ENCODE measurements at regions not wholly inside any gene's neighbourhood (a gene's known extent, or its start where the extent isn't known, plus 50 kb on each side); places are given as distances from the start of the nearest gene placed in this dataset.
A peak's percentile ranks its signal among the peaks of the same experiment; 100 is the strongest.
"Not testable (repeated sequence)": the region's sequence is repeated elsewhere in the genome, so short reads cannot be mapped to it uniquely, and the experiment has no call there.

- TF ChIP-seq CTCF (IDR thresholded peaks at IDR 0.05; ENCODE audit: borderline replicate concordance) = no peak
- Histone ChIP-seq H3K36me3 (no peaks in the 10 kb centered on the region), H3K9me3 (replicated peaks) (no peaks in the 10 kb centered on the region), H3K27ac (replicated peaks) (peak overlapping the region; percentile 55), H3K27me3 (ENCODE audit: low read depth) (no peaks in the 10 kb centered on the region), H3K4me3 (peak overlapping the region; percentile 19), H3K4me1 (peaks cover 16% of the 10 kb centered on the region)
- intact Hi-C loops (cut with micrococcal nuclease) = no loop called here
- DNase-seq = peak; percentile 67
Observed at GRCh38 chr10:118832241-118832651, 77.5 kb upstream of the CACUL1 start.

- H3K27ac ChIP-seq (replicated peaks); H3K27me3 ChIP-seq (ENCODE audit: low read depth); H3K36me3 ChIP-seq; H3K4me3 ChIP-seq; H3K9me3 ChIP-seq (replicated peaks); intact Hi-C loops (cut with micrococcal nuclease); DNase-seq: not testable (repeated sequence)
- H3K4me1 ChIP-seq = peaks cover 16% of the 10 kb centered on the region
Observed at GRCh38 chr10:118834370-118834769, 79.6 kb upstream of the CACUL1 start.

- intact Hi-C loops (cut with micrococcal nuclease) = no loop called here
- Histone ChIP-seq H3K36me3 (no peaks in the 10 kb centered on the region), H3K4me1 (peaks cover 16% of the 10 kb centered on the region), H3K27me3 (ENCODE audit: low read depth) (no peaks in the 10 kb centered on the region), H3K4me3 (no peak overlapping the region), H3K27ac (replicated peaks) (no peak overlapping the region), H3K9me3 (replicated peaks) (no peaks in the 10 kb centered on the region)
- no peak for TF ChIP-seq CTCF (IDR thresholded peaks at IDR 0.05; ENCODE audit: borderline replicate concordance)
- DNase-seq = no peak
Observed at GRCh38 chr10:118835682-118836326, 81.0 kb upstream of the CACUL1 start.

GRCh38 chr10:118838364-118838763 is 83.6 kb upstream of the CACUL1 start:
- no peak for TF ChIP-seq CTCF (IDR thresholded peaks at IDR 0.05; ENCODE audit: borderline replicate concordance)
- Histone ChIP-seq H3K4me1 (peaks cover 9% of the 10 kb centered on the region), H3K27ac (replicated peaks) (no peak overlapping the region), H3K36me3 (no peaks in the 10 kb centered on the region), H3K4me3 (no peak overlapping the region), H3K27me3 (ENCODE audit: low read depth) (no peaks in the 10 kb centered on the region), H3K9me3 (replicated peaks) (no peaks in the 10 kb centered on the region)
- no peak for DNase-seq
- intact Hi-C loops (cut with micrococcal nuclease) = no loop called here

- Histone ChIP-seq H3K9me3 (replicated peaks) (no peaks in the 10 kb centered on the region), H3K4me3 (no peak overlapping the region), H3K36me3 (no peaks in the 10 kb centered on the region), H3K27me3 (ENCODE audit: low read depth) (no peaks in the 10 kb centered on the region), H3K27ac (replicated peaks) (no peak overlapping the region), H3K4me1 (peaks cover 17% of the 10 kb centered on the region)
- TF ChIP-seq CTCF (IDR thresholded peaks at IDR 0.05; ENCODE audit: borderline replicate concordance) = no peak
- no peak for DNase-seq
- intact Hi-C loops (cut with micrococcal nuclease) = no loop called here
Observed at GRCh38 chr10:118839348-118839747, 84.6 kb upstream of the CACUL1 start.

- no peak for TF ChIP-seq CTCF (IDR thresholded peaks at IDR 0.05; ENCODE audit: borderline replicate concordance)
- Histone ChIP-seq H3K9me3 (replicated peaks) (no peaks in the 10 kb centered on the region), H3K4me3 (no peak overlapping the region), H3K27ac (replicated peaks) (no peak overlapping the region), H3K36me3 (no peaks in the 10 kb centered on the region), H3K27me3 (ENCODE audit: low read depth) (no peaks in the 10 kb centered on the region), H3K4me1 (peaks cover 26% of the 10 kb centered on the region)
- intact Hi-C loops (cut with micrococcal nuclease) = no loop called here
- no peak for DNase-seq
Observed at GRCh38 chr10:118840071-118840775, 85.5 kb upstream of the CACUL1 start.

Measured in left ventricle myocardium inferior (tissue), 1 donor.